Head of caudate nucleus (tissue), 42 donors: ENCODE measurements at regions not wholly inside any gene's neighbourhood (a gene's known extent, or its start where the extent isn't known, plus 50 kb on each side); places are given as distances from the start of the nearest gene placed in this dataset.

Experiments
- DNase-seq, 42 donors: peaks; one replicate each; pipeline versions ENCODE4 v3.0.0 to v3.0.0-alpha.2; 2020 to 2021; ENCODE audit warnings: mixed read lengths in 7 of 42
- intact Hi-C: fragments of 100-400 bp; cut with DNase I; formaldehyde crosslinking; loops from one replicate; pipeline ENCODE4 v1.15.0; 2022

DNA sequence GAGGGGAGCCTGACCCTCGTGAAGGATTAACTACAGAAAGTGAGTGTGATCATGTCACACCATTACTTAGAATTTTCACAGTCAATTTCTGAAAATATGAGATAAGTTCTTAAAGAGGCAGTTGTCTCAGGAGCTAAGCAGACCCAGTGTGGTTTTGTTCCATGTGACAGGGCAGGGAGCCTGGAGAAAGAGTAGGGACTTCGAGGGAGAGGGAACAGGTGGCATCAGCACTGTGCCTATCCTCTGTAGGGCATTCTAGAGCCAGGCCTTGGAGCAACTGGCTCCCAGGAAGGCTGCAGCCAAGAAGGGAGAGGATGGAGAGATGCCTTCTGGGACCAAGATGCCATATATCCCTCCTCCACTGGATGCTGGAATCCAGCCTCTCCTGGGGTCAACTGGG lies 183.0 kb downstream of the TSHZ3 start:
- DNase-seq = peak in 1 of 42 donors; percentile 6

DNA sequence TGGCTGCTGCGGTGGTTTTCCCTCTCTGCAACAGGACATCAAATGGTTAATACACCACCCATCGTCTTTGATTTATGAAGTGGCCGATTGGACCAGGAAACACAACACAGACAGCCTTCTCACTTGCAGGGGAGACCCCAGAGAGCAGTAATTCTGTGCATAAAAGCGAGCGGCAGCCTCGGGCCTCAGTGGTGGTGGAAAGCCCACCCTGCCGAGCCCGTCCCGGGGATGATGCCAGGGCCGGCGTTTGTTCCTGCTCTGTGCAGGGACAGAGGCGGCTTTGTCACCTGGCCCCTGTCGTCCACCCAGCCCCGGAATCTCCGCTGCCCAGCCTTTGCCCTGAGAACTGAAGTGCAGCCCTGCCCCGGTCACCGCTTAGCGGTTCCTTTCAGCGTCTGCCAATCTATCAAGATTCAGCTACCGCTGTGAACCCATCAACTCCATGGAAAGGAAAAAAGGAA lies 184.4 kb downstream of the TSHZ3 start:
- intact Hi-C loops = no loop called here
- no peak for DNase-seq

More for the DNA sequence above, 183.0 kb downstream of the TSHZ3 start:
- intact Hi-C loops = no loop called here

DNA sequence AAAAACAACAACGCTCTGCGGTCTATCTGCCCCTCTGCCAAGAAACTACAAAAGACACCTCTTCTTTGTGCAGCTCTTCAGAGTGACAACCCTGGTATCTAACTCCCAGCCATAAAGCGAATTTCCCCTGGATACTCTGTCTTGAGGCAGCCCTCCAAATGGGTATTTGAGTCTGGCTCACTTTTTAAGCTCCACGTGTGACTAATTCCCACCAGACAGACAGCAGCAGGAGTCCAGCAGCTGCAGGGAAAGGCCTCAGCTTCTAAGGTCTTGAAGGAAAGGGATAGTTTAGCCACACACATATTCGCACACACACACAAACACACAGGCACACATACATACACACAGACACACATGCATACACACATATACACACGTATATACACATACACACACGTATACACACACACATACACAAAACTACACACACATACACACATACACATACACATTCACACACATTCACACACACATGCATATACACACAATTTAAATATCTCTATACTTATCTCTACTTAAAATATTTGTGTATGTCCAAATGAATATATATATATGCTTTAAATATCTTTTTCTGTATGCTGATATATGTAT lies 188.8 kb downstream of the TSHZ3 start:
- DNase-seq = no peak
- intact Hi-C loops = no loop called here

DNA sequence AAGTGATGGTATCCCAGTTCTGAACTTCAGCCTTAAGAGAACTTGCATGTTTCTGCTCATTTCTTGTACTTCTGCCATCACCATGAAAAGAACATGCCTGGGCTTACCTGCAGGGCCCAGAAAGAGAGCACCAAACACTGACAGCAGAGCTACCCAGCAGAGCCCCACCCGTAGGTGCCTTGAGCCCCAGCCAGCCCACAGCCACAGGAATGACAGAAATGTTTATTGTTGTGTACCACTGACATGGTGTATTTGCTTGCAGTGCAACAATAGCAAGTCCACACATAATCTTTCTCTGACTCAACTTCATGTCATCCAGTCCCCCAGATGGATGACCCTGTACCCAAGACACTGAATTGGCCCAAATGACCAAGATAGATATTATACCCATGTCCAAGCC lies 195.2 kb downstream of the TSHZ3 start:
- no peak for DNase-seq

DNA sequence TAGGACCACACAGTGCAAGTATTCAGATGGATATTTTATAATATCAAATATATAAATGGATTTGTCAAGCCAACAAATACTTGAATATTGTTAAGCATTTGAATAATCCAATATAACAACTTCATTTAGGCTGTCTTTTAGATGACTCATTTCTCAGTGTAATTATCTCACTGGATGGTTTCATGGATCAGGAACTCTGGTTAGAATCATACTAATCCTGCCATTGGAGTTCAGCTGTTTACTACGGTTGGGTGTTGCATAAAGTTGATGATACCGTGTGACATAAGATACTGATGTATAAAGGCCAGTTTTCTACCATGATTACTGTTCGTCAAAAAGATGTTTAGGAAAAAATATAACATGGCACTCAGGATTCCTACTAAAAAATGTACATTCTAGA lies 196.3 kb downstream of the TSHZ3 start:
- intact Hi-C loops = no loop called here
- DNase-seq = no peak

More for the DNA sequence above, 195.2 kb downstream of the TSHZ3 start:
- intact Hi-C loops = no loop called here

DNA sequence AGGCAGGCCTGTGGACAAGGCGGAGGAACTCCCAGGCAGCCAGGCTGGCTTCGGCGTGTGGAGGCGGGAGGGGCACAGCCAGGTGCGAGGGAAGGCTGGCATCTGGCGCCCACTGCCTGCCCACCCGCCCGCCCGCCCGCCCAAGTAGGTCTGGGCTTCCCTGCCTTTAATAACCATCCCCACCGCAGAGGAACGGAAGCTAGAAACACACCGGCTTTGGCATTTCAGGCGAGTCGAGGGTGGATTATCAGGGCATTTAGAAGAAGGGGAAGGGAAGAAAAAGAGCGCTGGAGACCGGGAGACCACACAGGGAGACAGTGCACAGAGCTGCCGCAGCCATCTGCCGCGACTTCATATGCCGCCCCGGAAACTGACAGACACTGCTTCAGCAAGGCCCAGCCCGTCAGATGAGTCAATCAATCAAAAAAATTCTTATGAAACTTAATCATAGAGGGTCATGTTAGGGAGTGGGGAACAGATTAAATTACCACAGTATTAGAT lies 199.7 kb downstream of the TSHZ3 start:
- intact Hi-C loops = no loop called here
- no peak for DNase-seq

DNA sequence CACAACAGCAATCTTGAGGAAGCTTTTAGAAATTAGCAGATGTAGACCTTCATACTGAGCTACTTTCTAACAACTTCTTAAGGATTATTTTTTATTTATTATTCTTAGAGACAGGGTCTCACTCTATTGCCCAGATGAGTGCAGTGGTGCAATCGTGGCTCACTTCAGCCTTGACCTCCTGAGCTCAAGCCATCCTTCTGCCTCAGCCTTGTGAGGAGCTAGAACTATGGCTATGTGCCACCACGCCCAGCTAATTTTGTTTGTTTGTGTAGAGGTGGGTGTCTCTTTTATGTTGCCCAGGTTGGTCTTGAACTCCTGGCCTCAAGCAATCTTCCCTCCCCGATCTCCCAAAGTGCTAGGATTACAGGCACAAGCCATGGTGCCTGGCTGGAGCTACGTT lies 200.6 kb downstream of the TSHZ3 start:
- intact Hi-C loops = no loop called here
- no peak for DNase-seq

DNA sequence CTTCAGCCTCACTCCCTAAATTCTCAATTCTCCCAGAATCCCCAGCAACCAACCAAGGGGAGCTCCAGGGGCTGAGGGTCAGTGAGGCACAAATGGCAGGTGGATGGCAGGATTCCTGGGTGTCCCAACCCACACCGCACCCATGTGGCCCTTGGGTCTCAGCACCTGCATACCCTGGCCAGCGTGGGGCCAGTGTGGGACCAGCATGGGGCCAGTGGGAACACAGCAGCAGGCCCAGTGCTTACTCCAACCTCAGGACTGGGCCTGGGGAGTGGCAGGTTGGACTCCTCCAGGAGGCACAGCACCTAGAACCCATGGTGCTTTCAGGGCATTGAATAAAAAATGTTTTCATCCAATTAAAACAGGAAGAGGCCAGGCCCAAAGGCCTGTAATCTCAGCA lies 202.0 kb downstream of the TSHZ3 start:
- intact Hi-C loops = no loop called here
- no peak for DNase-seq

DNA sequence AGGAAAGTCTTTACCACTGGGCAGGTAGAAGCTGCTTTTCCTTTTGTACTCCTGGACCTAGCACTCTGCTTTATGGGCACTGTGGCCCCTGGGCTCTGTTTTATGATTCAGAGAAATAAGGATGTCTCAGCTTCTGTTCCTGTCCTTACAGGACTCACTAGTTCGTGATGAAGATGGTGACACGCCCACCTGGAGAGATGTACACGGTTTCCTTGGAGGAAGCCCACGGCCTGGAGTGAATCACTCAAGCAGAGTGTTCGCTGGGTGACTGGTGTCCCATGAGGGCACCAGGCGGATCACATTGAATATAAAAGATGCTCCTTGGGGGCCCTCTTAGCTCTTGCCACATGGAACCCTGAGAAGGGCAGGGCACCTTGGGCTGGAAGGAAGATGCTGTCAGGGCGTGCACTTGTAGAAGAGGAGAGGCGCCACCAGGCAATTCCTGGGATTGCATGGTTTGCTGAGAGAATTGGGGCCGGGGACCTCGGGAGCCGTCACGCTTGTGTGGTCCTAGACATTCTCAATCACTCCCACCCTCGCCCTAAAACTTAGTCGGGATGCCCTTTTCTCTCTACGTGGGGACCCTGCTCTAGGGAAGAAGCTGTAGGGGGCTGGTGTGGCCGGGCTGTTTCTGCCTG lies 202.6 kb downstream of the TSHZ3 start:
- DNase-seq = peak in 10 of 42 donors; percentile 12 to 57 (median 23)

DNA sequence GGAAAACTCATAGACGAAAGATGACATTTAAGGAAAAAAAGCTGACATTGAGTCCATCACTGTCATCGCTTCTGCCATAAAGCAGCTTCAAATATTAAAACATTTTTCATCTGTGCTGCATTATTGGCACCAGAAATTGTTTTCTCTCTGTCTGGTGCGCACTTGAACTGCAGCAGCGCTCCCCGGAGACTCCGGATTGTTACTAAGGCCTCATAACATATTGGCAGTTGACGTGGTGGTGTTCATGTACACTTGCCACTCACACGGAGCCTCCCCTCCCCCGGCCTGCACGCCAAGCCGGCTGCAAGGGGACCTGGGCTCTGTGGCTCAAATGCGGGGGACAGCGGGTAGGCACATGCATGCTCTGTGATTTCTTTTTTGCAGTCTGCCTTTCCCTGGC lies 203.2 kb downstream of the TSHZ3 start:
- intact Hi-C loops = no loop called here
- DNase-seq = no peak

More for the DNA sequence above, 202.6 kb downstream of the TSHZ3 start:
- intact Hi-C loops = no loop called here

GRCh38 chr19:31145007-31145406 lies 204.2 kb downstream of the TSHZ3 start:
- intact Hi-C loops = no loop called here
- DNase-seq = no peak

GRCh38 chr19:31144075-31144870 lies 205.0 kb downstream of the TSHZ3 start:
- DNase-seq = no peak
- intact Hi-C loops = no loop called here

DNA sequence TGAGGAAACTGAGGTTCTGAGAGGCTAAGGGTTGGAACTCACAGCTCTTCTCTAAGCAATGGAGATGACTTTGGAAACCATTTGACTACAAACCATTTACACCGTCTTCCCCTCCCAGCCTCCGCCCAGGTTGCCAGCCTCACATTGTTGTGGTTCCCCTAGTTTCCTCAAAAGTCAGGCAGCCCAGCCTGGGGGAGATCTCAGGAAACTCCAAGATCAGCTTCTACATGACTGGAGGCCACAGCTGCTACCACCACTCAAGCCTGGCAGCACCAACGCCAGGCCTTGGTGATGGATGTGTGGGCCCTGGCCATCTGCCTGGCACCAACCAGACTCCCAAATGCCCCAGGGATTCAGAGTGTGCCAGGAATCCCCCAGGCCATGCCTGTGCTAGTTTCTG lies 207.9 kb downstream of the TSHZ3 start:
- no peak for DNase-seq
- intact Hi-C loops = no loop called here

GRCh38 chr19:31140717-31141116 lies 208.5 kb downstream of the TSHZ3 start:
- intact Hi-C loops = no loop called here
- DNase-seq = no peak

GRCh38 chr19:31139871-31140505 lies 209.2 kb downstream of the TSHZ3 start:
- intact Hi-C loops = no loop called here
- no peak for DNase-seq

- no peak for DNase-seq
- intact Hi-C loops = no loop called here
These were observed 211.2 kb downstream of the TSHZ3 start for GRCh38 chr19:31138077-31138476.

GRCh38 chr19:31135841-31136240 lies 213.4 kb downstream of the TSHZ3 start:
- intact Hi-C loops = no loop called here

GRCh38 chr19:31132753-31133110 lies 216.5 kb downstream of the TSHZ3 start:
- DNase-seq = no peak
- intact Hi-C loops = no loop called here

More at GRCh38 chr19:31135841-31136240, 213.4 kb downstream of the TSHZ3 start:
- DNase-seq = no peak

- no peak for DNase-seq
- intact Hi-C loops = no loop called here
These were observed 220.9 kb downstream of the TSHZ3 start for GRCh38 chr19:31128291-31128690.
